ENCODE measurements at regions not wholly inside any gene's neighbourhood (a gene's known extent, or its start where the extent isn't known, plus 50 kb on each side); places are given as distances from the start of the nearest gene placed in this dataset.

DNA sequence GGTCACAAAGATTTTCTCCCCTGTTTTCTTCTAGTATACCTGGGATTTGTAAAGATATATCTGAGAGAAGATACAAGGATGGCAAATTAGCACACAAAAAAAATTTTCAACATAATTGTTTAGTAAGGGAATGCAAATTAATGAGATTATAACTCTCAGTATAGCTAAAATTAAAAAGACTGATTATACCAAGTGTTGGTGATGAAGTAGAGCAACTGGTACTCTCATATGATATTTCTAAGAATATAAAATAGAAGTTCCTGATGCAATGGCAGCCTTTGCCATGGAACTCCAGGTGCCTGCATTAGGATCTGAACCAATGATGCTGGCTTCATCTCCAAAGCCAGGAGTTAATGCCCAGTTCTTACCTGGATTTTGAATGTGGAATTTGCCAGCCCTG, 51.4 kb upstream of the KIAA1217 start:
- TF ChIP-seq, protein P1, sequence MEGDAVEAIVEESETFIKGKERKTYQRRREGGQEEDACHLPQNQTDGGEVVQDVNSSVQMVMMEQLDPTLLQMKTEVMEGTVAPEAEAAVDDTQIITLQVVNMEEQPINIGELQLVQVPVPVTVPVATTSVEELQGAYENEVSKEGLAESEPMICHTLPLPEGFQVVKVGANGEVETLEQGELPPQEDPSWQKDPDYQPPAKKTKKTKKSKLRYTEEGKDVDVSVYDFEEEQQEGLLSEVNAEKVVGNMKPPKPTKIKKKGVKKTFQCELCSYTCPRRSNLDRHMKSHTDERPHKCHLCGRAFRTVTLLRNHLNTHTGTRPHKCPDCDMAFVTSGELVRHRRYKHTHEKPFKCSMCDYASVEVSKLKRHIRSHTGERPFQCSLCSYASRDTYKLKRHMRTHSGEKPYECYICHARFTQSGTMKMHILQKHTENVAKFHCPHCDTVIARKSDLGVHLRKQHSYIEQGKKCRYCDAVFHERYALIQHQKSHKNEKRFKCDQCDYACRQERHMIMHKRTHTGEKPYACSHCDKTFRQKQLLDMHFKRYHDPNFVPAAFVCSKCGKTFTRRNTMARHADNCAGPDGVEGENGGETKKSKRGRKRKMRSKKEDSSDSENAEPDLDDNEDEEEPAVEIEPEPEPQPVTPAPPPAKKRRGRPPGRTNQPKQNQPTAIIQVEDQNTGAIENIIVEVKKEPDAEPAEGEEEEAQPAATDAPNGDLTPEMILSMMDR (IDR thresholded peaks at IDR 0.05; ENCODE audit: borderline replicate concordance, extremely low read depth, low read length, poor library complexity, severe bottlenecking), result no peak
- no peak for TF ChIP-seq EZH2 (IDR thresholded peaks at IDR 0.05; ENCODE audit: borderline replicate concordance, low read depth, low read length, severe bottlenecking)

All from DND-41 (cell line).